Muscle of back (tissue), 3 donors: ENCODE measurements at regions not wholly inside any gene's neighbourhood (a gene's known extent, or its start where the extent isn't known, plus 50 kb on each side); places are given as distances from the start of the nearest gene placed in this dataset.
"Not testable (repeated sequence)": the region's sequence is repeated elsewhere in the genome, so short reads cannot be mapped to it uniquely, and the experiment has no call there.

Experiments used
- DNase-seq, 3 donors: peaks; one replicate each; pipeline versions ENCODE4 v3.0.0 to v3.0.0-alpha.2; 2013

GRCh38 chr3:31181661-31182060 is 287.2 kb upstream of the GADL1 start:
- DNase-seq: no peak

GRCh38 chr3:31182661-31183060 is 288.2 kb upstream of the GADL1 start:
- DNase-seq: no peak

GRCh38 chr3:31184261-31185061 is 290.0 kb upstream of the GADL1 start:
- peak in 2 of 3 donors; percentile 44 to 63 for DNase-seq

GRCh38 chr3:31185062-31185357 is 290.5 kb upstream of the GADL1 start:
- peak in 1 of 3 donors; percentile 29 for DNase-seq

GRCh38 chr3:31186041-31186440 is 291.6 kb upstream of the GADL1 start:
- DNase-seq: no peak

- no peak for DNase-seq
These were observed 292.9 kb upstream of the GADL1 start for GRCh38 chr3:31187380-31187779.

GRCh38 chr3:31188112-31188511 is 293.7 kb upstream of the GADL1 start:
- DNase-seq: peak; percentile 57 to 86 (median 81)

GRCh38 chr3:31189330-31189729 is 294.9 kb upstream of the GADL1 start:
- DNase-seq: no peak

GRCh38 chr3:31189971-31190370 is 295.5 kb upstream of the GADL1 start:
- DNase-seq: no peak

- no peak for DNase-seq
These were observed 296.9 kb upstream of the GADL1 start for GRCh38 chr3:31191354-31191753.

GRCh38 chr3:31193429-31193828 is 299.0 kb upstream of the GADL1 start:
- DNase-seq: no peak

GRCh38 chr3:31193871-31194270 is 299.4 kb upstream of the GADL1 start:
- no peak for DNase-seq

GRCh38 chr3:31196261-31196660 is 301.8 kb upstream of the GADL1 start:
- no peak for DNase-seq

GRCh38 chr3:31196881-31197364 is 302.5 kb upstream of the GADL1 start:
- DNase-seq: peak; percentile 47 to 76 (median 64)

- DNase-seq: no peak
These were observed 303.5 kb upstream of the GADL1 start for GRCh38 chr3:31197941-31198340.

- DNase-seq: no peak
These were observed 304.4 kb upstream of the GADL1 start for GRCh38 chr3:31198890-31199289.

- no peak for DNase-seq
These were observed 309.7 kb upstream of the GADL1 start for GRCh38 chr3:31203960-31204795.

- DNase-seq: not testable (repeated sequence)
These were observed 310.3 kb upstream of the GADL1 start for GRCh38 chr3:31204796-31205056.

GRCh38 chr3:31210068-31210645 is 315.7 kb upstream of the GADL1 start:
- no peak for DNase-seq

- DNase-seq: no peak
These were observed 318.7 kb upstream of the STT3B start for GRCh38 chr3:31213869-31214486.

- DNase-seq: no peak
These were observed 314.6 kb upstream of the STT3B start for GRCh38 chr3:31218082-31218481.

- peak in 1 of 3 donors; percentile 45 for DNase-seq
These were observed 313.4 kb upstream of the STT3B start for GRCh38 chr3:31219131-31219843.
